ENCODE measurements at regions not wholly inside any gene's neighbourhood (a gene's known extent, or its start where the extent isn't known, plus 50 kb on each side); places are given as distances from the start of the nearest gene placed in this dataset.
A peak's percentile ranks its signal among the peaks of the same experiment; 100 is the strongest.

- DNase-seq (no peak), ATAC-seq (no peak)
- no peaks in the 10 kb centered on the region for H3K9me3 ChIP-seq
- no peaks in the 10 kb centered on the region for H3K36me3 ChIP-seq
- peaks cover 0 to 32% of the 10 kb centered on the region in 2 donors for H3K4me1 ChIP-seq
- no peak overlapping the region for H3K4me3 ChIP-seq
- no peak overlapping the region for H3K27ac ChIP-seq
- H3K27me3 ChIP-seq, result no peaks in the 10 kb centered on the region
- intact Hi-C loops (cut with DNase I), result no loop called here
- TF ChIP-seq CTCF (IDR thresholded peaks at IDR 0.05), result no peak
Observed at GRCh38 chr3:187795207-187795960, 50.1 kb upstream of the BCL6 start.

GRCh38 chr3:187798126-187798525 is 52.9 kb upstream of the BCL6 start:
- Histone ChIP-seq H3K4me1 (peaks cover 0 to 28% of the 10 kb centered on the region in 2 donors), H3K9me3 (no peaks in the 10 kb centered on the region), H3K36me3 (no peaks in the 10 kb centered on the region), H3K27me3 (no peaks in the 10 kb centered on the region), H3K27ac (peak overlapping the region in 1 of 2 donors; percentile 39), H3K4me3 (no peak overlapping the region)
- no peak for TF ChIP-seq CTCF (IDR thresholded peaks at IDR 0.05)
- ATAC-seq (no peak), DNase-seq (no peak)
- intact Hi-C loops (cut with DNase I), result no loop called here

- TF ChIP-seq CTCF (IDR thresholded peaks at IDR 0.05), result no peak
- no peak for DNase-seq
- Histone ChIP-seq H3K27ac (peak overlapping the region in 1 of 2 donors; percentile 39), H3K9me3 (no peaks in the 10 kb centered on the region), H3K36me3 (no peaks in the 10 kb centered on the region), H3K27me3 (no peaks in the 10 kb centered on the region), H3K4me1 (peaks cover 0 to 28% of the 10 kb centered on the region in 2 donors), H3K4me3 (no peak overlapping the region)
- ATAC-seq, result peak; percentile 92
- intact Hi-C loops (cut with DNase I), result no loop called here
Observed at GRCh38 chr3:187798531-187799530, 53.6 kb upstream of the BCL6 start.

GRCh38 chr3:187799942-187800641 is 54.8 kb upstream of the BCL6 start:
- Histone ChIP-seq H3K27me3 (no peaks in the 10 kb centered on the region), H3K9me3 (no peaks in the 10 kb centered on the region), H3K27ac (peak overlapping the region in 1 of 2 donors; percentile 15), H3K4me3 (no peak overlapping the region), H3K36me3 (no peaks in the 10 kb centered on the region), H3K4me1 (peaks cover 0 to 28% of the 10 kb centered on the region in 2 donors)
- intact Hi-C loops (cut with DNase I), result no loop called here
- no peak for TF ChIP-seq CTCF (IDR thresholded peaks at IDR 0.05)
- DNase-seq, result peak in 1 of 4 donors; percentile 43
- peak; percentile 65 for ATAC-seq
